SW 1271 (cell line): ENCODE measurements at regions not wholly inside any gene's neighbourhood (a gene's known extent, or its start where the extent isn't known, plus 50 kb on each side); places are given as distances from the start of the nearest gene placed in this dataset.
"Not testable (repeated sequence)": the region's sequence is repeated elsewhere in the genome, so short reads cannot be mapped to it uniquely, and the experiment has no call there.

ENCODE experiments used
- DNase-seq, 2 experiments: peaks; one replicate each; lab custom pipeline; 2025; lab: John Stamatoyannopoulos, UW

GRCh38 chr20:12113468-12114371 lies 196.0 kb downstream of the BTBD3 start:
- no peak for DNase-seq

GRCh38 chr20:12129114-12129513 lies 211.4 kb downstream of the BTBD3 start:
- DNase-seq: not testable (repeated sequence)

GRCh38 chr20:12129532-12129931 lies 211.8 kb downstream of the BTBD3 start:
- not testable (repeated sequence) for DNase-seq

- DNase-seq: no peak
Measured at GRCh38 chr20:12130781-12131180, 213.1 kb downstream of the BTBD3 start.

- DNase-seq: no peak
Measured at GRCh38 chr20:12133553-12133952, 215.9 kb downstream of the BTBD3 start.

GRCh38 chr20:12145951-12146350 lies 228.3 kb downstream of the BTBD3 start:
- not testable (repeated sequence) for DNase-seq

- no peak for DNase-seq
Measured at GRCh38 chr20:12152996-12153395, 235.3 kb downstream of the BTBD3 start.

GRCh38 chr20:12153628-12154027 lies 235.9 kb downstream of the BTBD3 start:
- DNase-seq: no peak

GRCh38 chr20:12156252-12156651 lies 238.6 kb downstream of the BTBD3 start:
- DNase-seq: no peak

- DNase-seq: no peak
Measured at GRCh38 chr20:12159261-12159660, 241.6 kb downstream of the BTBD3 start.

GRCh38 chr20:12161734-12162133 lies 244.0 kb downstream of the BTBD3 start:
- no peak for DNase-seq

GRCh38 chr20:12166053-12166717 lies 248.5 kb downstream of the BTBD3 start:
- DNase-seq: no peak

- DNase-seq: no peak
Measured at GRCh38 chr20:12170406-12170805, 252.7 kb downstream of the BTBD3 start.

- DNase-seq: no peak
Measured at GRCh38 chr20:12171923-12172524, 254.3 kb downstream of the BTBD3 start.

GRCh38 chr20:12173347-12174012 lies 255.8 kb downstream of the BTBD3 start:
- no peak for DNase-seq

- DNase-seq: no peak
Measured at GRCh38 chr20:12175538-12175937, 257.8 kb downstream of the BTBD3 start.

- no peak for DNase-seq
Measured at GRCh38 chr20:12177657-12178293, 260.1 kb downstream of the BTBD3 start.

GRCh38 chr20:12179692-12180091 lies 262.0 kb downstream of the BTBD3 start:
- no peak for DNase-seq

GRCh38 chr20:12180107-12180661 lies 262.5 kb downstream of the BTBD3 start:
- DNase-seq: no peak

GRCh38 chr20:12198281-12198680 lies 280.6 kb downstream of the BTBD3 start:
- DNase-seq: no peak

GRCh38 chr20:12199703-12200102 lies 282.0 kb downstream of the BTBD3 start:
- no peak for DNase-seq
